Pancreas (tissue), 10 donors: ENCODE measurements at regions not wholly inside any gene's neighbourhood (a gene's known extent, or its start where the extent isn't known, plus 50 kb on each side); places are given as distances from the start of the nearest gene placed in this dataset.

Experiments
- ATAC-seq, 4 donors: fragments of 200-7000 bp; cut with Tn5 transposase; one replicate each; pipeline versions ENCODE4 v1.8.0 to v1.9.1; 2020; ENCODE audit warnings: mild to moderate bottlenecking in 4 of 4, moderate library complexity in 4 of 4
- DNase-seq, 6 donors: peaks; one replicate each; pipeline ENCODE4 v3.0.0-alpha.2; 2020
- FAIRE-seq: peaks from 2 replicates; lab custom pipeline; 2012; peaks lifted over from hg19 to GRCh38; lab: Jason Lieb, UNC
- H3K27ac ChIP-seq, 4 donors: fragments of 200-600 bp; sonication (generic); 1 replicate in 3 of 4; 2 replicates in 1 of 4; pipeline versions ENCODE4 v1.5.0 to v1.8.0; 2020
- H3K27me3 ChIP-seq, 4 donors: fragments of 200-600 bp; one replicate each; pipeline ENCODE4 v1.8.0; 2021
- H3K36me3 ChIP-seq, 3 donors: fragments of 200-600 bp; sonication (generic) in 1 of 3; one replicate each; pipeline versions ENCODE4 v1.5.0 to v1.8.0; 2020 to 2021
- H3K4me1 ChIP-seq, 3 donors: fragments of 200-600 bp; one replicate each; pipeline ENCODE4 v1.8.0; 2021
- H3K4me3 ChIP-seq, 4 donors: fragments of 200-600 bp; sonication (generic) in 2 of 4; one replicate each; pipeline versions ENCODE4 v1.5.0 to v1.8.0; 2020 to 2021
- H3K9me3 ChIP-seq, 4 donors: fragments of 200-600 bp; one replicate each; pipeline ENCODE4 v1.8.0; 2021
- WGBS, 2 donors: extraction: QIAGEN DNeasy Blood & Tissue Kit; methylation state at CpG; one replicate each; pipeline ENCODE4 v1.1.7; 2013; 5-methylcytosine and 5-hydroxymethylcytosine counted together
- intact Hi-C, 3 donors: fragments of 100-400 bp; cut with DNase I; formaldehyde crosslinking; loops; one replicate each; pipeline versions ENCODE4 v1.11.1 to v1.14.2; 2022
- TF ChIP-seq, protein P1 (sequence below), 4 donors: fragments of 200-600 bp; sonication (generic) in 3 of 4; IDR thresholded peaks; one replicate each; pipeline versions ENCODE4 v1.5.0 to v1.8.0; 2021; ENCODE audit warnings: antibody characterized with exemption in 4 of 4
- donor health status: healthy with polysubstance abuse.
- donor health status: DM: no; HTN: no; CAD: no; lungs with moderate emphysema.
- donor health status: DM: no; HTN: no; CAD: no.
- donor health status: control.
- donor health status: control.
- donor health status: Bipolar disorder and iron deficiency.
- donor health status: DM: yes; HTN: yes; CAD: no.
- donor health status: DM: no; HTN: no; CAD: no.
- donor health status: DM: no; HTN: no; CAD: no.
- donor health status: DM: yes; HTN: yes; CAD: no.

DNA sequence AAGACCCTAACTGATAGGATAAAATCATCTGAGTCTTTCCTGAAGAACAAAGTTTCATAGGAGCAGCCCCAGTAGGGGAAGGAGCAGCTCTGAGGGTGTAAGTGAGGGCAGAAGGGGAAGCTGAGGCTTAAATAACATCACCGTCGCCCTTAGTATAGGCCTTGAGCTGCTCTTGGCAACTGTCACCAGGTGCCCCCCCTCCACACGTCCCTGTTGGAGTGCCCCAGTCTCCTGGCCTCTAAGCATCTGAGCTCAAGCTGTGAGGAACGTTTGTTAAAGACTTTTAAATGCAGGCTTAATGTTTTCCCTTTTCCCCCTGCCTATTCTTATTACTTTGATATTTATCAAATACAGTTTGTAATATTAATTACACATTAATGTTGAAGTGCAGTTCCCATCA lies 170.6 kb downstream of the ZIC5 start:
- TF ChIP-seq, protein P1, sequence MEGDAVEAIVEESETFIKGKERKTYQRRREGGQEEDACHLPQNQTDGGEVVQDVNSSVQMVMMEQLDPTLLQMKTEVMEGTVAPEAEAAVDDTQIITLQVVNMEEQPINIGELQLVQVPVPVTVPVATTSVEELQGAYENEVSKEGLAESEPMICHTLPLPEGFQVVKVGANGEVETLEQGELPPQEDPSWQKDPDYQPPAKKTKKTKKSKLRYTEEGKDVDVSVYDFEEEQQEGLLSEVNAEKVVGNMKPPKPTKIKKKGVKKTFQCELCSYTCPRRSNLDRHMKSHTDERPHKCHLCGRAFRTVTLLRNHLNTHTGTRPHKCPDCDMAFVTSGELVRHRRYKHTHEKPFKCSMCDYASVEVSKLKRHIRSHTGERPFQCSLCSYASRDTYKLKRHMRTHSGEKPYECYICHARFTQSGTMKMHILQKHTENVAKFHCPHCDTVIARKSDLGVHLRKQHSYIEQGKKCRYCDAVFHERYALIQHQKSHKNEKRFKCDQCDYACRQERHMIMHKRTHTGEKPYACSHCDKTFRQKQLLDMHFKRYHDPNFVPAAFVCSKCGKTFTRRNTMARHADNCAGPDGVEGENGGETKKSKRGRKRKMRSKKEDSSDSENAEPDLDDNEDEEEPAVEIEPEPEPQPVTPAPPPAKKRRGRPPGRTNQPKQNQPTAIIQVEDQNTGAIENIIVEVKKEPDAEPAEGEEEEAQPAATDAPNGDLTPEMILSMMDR (IDR thresholded peaks at IDR 0.05) = no peak
- no peak overlapping the region for H3K4me3 ChIP-seq
- no peak overlapping the region for H3K27ac ChIP-seq
- DNase-seq (no peak), ATAC-seq (no peak), FAIRE-seq (no peak)
- no peaks in the 10 kb centered on the region for H3K36me3 ChIP-seq
- 69% methylated on average over 4 of the region's 4 CpGs for WGBS, 2 donors
- no peaks in the 10 kb centered on the region for H3K27me3 ChIP-seq
- no peaks in the 10 kb centered on the region for H3K9me3 ChIP-seq
- intact Hi-C loops = no loop called here
- no peaks in the 10 kb centered on the region for H3K4me1 ChIP-seq

DNA sequence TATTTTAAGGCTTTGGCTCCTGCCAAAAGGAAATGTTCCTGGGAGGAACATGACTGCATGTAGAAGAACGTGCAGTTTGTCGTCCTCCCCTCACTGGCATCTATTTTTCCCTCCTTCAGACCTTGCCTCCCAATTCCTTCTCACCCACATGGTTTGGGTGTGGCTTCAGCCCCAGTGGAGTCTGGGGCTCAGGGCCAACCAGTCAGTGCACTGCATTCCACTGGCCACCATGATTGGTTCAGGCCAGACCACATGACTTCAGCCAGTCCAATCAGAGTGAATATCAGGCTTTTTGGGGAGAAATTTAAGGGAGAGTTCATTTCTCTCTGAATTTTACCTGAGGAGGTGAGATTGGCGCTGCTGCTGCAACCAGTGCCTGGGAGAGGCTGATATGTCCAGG lies 171.6 kb downstream of the ZIC5 start:
- ATAC-seq (no peak), DNase-seq (no peak), FAIRE-seq (no peak)
- H3K27me3 ChIP-seq = no peaks in the 10 kb centered on the region
- intact Hi-C loops = no loop called here
- no peaks in the 10 kb centered on the region for H3K36me3 ChIP-seq
- TF ChIP-seq, protein P1 (IDR thresholded peaks at IDR 0.05) = no peak
- H3K27ac ChIP-seq = no peak overlapping the region
- H3K9me3 ChIP-seq = no peaks in the 10 kb centered on the region
- no peaks in the 10 kb centered on the region for H3K4me1 ChIP-seq
- H3K4me3 ChIP-seq = no peak overlapping the region
- WGBS, 2 donors = 90 to 97% methylated on average over 3 of the region's 3 CpGs

DNA sequence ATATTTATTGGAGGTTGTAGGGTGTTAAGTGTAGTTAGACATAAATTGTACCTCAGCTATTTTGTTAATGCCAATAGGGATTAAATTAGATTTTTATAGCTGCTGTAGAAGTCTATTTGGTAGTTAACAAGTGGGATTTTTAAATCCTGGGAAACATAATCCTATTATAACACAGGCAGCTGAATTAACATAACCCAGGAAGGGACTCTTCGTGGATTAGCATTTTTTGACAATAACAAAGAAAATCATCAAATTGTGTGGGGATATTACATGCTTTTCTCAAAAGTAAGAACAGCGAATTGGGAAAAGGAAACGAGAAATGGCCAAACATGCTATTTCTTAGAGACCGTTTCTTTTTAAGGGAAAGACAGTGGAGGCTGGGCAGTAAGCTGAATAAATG lies 172.8 kb downstream of the ZIC5 start:
- FAIRE-seq (no peak), DNase-seq (no peak), ATAC-seq (no peak)
- TF ChIP-seq, protein P1 (IDR thresholded peaks at IDR 0.05) = no peak
- Histone ChIP-seq H3K9me3 (no peaks in the 10 kb centered on the region), H3K4me1 (no peaks in the 10 kb centered on the region), H3K27ac (no peak overlapping the region), H3K27me3 (no peaks in the 10 kb centered on the region), H3K4me3 (no peak overlapping the region), H3K36me3 (no peaks in the 10 kb centered on the region)
- 85 to 89% methylated on average over 4 of the region's 4 CpGs for WGBS, 2 donors
- intact Hi-C loops = no loop called here

DNA sequence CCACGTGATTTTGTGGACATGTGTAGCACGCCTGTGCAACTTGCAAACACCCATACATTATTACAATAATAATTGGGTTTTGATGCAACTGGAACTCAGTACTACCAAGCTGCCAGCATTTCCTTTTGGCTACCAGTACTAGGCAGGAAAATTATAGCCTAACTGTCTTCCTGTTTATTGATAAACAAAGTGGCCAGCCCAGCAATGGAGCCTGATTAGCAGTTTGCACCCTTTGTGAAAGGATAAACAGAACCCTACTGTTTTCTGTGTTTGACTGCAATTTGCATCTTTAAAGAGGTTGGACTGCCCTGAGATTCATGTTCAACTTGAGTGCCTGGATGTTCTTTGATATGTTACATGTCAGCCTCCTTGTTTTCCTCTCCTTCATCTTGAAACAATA lies 173.9 kb downstream of the ZIC5 start:
- Histone ChIP-seq H3K36me3 (no peaks in the 10 kb centered on the region), H3K4me1 (no peaks in the 10 kb centered on the region), H3K9me3 (no peaks in the 10 kb centered on the region), H3K4me3 (no peak overlapping the region), H3K27me3 (no peaks in the 10 kb centered on the region), H3K27ac (no peak overlapping the region)
- 53 to 56% methylated on average over 2 of the region's 2 CpGs for WGBS, 2 donors
- FAIRE-seq = no peak
- intact Hi-C loops = no loop called here
- no peak for ATAC-seq
- DNase-seq = no peak
- TF ChIP-seq, protein P1 (IDR thresholded peaks at IDR 0.05) = no peak

DNA sequence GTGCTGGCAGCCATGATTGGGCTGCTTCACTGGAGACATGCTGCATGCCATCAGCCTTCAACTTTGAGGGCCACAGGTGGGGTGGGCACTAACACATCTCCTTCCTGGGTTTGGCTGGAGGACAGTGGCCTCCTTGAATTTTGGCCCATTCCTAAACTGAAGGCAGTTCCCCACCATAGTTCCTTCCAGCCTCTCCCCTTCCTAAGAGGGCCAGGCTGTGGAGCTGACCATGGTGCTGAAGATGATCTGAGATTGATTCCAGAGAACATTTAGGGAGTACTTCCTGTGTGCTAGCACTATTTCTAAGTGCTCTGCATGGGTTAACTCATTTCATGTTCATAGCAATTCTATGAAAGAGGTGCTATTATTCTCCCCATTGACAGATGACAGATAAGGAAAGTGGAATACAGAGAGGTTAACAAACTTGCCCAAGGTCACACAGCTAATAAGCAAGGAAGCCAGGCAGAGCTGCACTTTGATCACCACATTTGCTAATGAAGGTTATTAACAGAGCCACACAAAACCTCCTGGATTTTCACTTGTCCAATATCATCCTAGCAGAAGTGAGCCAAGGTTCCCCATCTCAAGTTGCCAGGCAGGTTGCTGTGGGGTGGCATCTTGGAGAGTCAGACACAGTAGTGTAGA lies 175.3 kb downstream of the ZIC5 start:
- no peak overlapping the region for H3K4me3 ChIP-seq
- intact Hi-C loops = no loop called here
- H3K36me3 ChIP-seq = no peaks in the 10 kb centered on the region
- ATAC-seq (peak in 1 of 4 donors; percentile 66), DNase-seq (no peak), FAIRE-seq (no peak)
- H3K4me1 ChIP-seq = no peaks in the 10 kb centered on the region
- H3K9me3 ChIP-seq = no peaks in the 10 kb centered on the region
- TF ChIP-seq, protein P1 (IDR thresholded peaks at IDR 0.05) = no peak
- no peak overlapping the region for H3K27ac ChIP-seq
- H3K27me3 ChIP-seq = no peaks in the 10 kb centered on the region
